ENCODE measurements at regions not wholly inside any gene's neighbourhood (a gene's known extent, or its start where the extent isn't known, plus 50 kb on each side); places are given as distances from the start of the nearest gene placed in this dataset.

DNA sequence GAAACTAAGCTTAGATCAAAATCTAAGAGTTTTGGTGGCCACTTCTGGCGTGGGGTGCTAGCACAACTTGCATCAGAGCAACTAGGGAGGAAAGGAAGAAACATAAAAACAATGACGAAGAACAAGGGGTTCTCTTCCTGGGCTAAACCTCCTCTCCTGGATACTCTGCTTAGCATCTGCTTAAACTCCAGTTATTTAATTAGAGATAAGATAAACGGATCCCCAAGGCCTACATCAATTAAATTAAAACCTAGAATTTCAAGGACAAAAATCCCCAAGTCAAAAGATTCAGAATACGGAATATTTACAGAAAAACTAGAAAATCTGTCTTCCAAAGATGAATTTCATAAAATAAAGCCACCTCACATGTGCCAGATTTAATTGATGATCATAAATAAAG lies 281.9 kb downstream of the SHOX2 start:
- DNase-seq (no peak), ATAC-seq (no peak)
- Histone ChIP-seq H3K9me3 (peaks cover 6% of the 10 kb centered on the region), H3K36me3 (ENCODE audit: low read depth) (no peaks in the 10 kb centered on the region), H3K4me3 (no peak overlapping the region), H3K4me1 (ENCODE audit: low read depth) (no peaks in the 10 kb centered on the region)
- intact Hi-C loops (cut with DNase I, micrococcal nuclease): no loop called here
- TF ChIP-seq, protein P1, sequence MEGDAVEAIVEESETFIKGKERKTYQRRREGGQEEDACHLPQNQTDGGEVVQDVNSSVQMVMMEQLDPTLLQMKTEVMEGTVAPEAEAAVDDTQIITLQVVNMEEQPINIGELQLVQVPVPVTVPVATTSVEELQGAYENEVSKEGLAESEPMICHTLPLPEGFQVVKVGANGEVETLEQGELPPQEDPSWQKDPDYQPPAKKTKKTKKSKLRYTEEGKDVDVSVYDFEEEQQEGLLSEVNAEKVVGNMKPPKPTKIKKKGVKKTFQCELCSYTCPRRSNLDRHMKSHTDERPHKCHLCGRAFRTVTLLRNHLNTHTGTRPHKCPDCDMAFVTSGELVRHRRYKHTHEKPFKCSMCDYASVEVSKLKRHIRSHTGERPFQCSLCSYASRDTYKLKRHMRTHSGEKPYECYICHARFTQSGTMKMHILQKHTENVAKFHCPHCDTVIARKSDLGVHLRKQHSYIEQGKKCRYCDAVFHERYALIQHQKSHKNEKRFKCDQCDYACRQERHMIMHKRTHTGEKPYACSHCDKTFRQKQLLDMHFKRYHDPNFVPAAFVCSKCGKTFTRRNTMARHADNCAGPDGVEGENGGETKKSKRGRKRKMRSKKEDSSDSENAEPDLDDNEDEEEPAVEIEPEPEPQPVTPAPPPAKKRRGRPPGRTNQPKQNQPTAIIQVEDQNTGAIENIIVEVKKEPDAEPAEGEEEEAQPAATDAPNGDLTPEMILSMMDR (IDR thresholded peaks at IDR 0.05): no peak

DNA sequence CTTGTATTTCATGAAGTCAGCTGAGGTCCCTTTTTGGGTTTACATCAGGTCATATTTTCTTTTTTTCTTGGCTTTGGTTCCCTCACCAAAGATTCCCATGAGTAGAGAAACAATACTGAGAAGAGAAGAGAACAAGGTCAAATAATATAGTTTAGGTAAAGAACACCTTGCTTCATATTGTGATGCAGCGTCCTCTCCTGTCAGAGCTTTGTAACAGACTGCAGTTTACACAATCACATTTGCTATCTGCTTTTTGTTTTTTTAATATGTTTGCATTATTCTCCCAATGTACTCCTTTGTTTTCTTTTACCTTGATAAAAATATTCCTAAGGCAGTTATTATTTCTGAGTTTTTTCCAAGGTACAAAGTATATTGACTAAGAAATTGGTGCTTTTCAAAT lies 283.2 kb downstream of the SHOX2 start:
- Histone ChIP-seq H3K36me3 (ENCODE audit: low read depth) (no peaks in the 10 kb centered on the region), H3K4me1 (ENCODE audit: low read depth) (no peaks in the 10 kb centered on the region), H3K9me3 (no peaks in the 10 kb centered on the region), H3K4me3 (no peak overlapping the region)
- TF ChIP-seq, protein P1 (IDR thresholded peaks at IDR 0.05): no peak
- intact Hi-C loops (cut with DNase I, micrococcal nuclease): no loop called here
- DNase-seq (no peak), ATAC-seq (no peak)

DNA sequence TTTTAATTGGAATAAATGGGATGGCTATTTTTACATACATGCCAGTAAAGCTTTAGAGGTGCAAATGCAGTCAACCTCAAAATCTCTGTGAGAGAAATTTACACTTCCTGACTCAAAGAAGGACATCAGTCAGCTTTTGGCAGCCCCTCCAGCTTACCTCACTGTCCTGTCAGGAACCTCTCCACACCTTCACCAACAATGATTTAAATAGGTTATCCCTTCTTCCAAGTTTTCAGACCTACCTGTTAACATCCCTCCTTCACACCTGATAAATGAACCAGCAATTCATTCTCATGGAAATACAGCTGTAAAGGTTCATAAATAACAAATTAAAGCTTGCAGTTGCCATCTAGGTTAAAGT lies 286.1 kb downstream of the SHOX2 start:
- H3K4me1 ChIP-seq (ENCODE audit: low read depth): no peaks in the 10 kb centered on the region
- no peaks in the 10 kb centered on the region for H3K9me3 ChIP-seq
- ATAC-seq (no peak), DNase-seq (no peak)
- TF ChIP-seq, protein P1 (IDR thresholded peaks at IDR 0.05): no peak
- intact Hi-C loops (cut with DNase I, micrococcal nuclease): no loop called here
- no peak overlapping the region for H3K4me3 ChIP-seq
- H3K36me3 ChIP-seq (ENCODE audit: low read depth): no peaks in the 10 kb centered on the region

DNA sequence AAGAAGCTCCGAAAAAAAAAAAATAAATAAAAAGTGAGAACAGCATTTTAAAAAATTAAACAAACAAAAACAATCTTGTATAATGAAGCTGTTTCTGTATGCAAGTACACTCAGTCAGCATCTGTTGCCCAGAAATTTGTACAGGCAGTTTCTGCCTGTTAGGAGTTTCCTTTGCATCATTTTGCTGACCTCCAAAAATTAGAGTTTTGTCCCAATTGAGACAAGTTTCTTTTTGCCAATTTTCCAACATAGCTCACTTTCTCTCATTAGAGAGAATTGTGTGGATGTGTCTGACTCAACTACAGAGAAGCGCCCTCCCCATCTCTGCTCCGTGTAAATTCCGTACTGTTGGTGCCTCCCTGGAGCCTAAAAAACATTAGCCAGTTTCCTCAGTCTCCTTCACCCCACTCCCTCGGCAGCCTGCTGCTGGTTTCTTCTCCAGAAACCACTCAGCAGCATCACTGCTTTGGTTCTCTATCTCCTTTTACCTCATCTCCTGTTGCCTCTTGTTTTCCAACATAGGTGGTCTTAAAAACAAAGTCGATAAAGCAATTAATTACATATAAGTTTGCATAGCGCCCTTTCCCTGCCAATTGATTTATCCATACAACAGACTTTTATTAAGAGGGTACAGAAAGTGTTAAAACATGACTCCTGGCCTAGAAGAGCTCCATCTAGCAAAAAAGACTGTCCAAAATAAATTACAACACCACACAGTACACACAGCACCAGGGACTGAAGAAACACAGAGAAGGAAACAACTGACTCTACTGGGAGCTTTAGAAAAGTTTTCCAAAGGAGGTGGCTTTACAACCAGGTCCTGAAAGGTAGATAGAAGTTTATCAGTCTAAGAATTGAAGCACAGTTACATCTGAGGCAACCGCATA lies 286.7 kb downstream of the SHOX2 start:
- intact Hi-C loops (cut with DNase I, micrococcal nuclease): no loop called here
- TF ChIP-seq, protein P1 (IDR thresholded peaks at IDR 0.05): no peak
- no peaks in the 10 kb centered on the region for H3K36me3 ChIP-seq (ENCODE audit: low read depth)
- no peak overlapping the region for H3K4me3 ChIP-seq
- ATAC-seq: no peak
- no peaks in the 10 kb centered on the region for H3K9me3 ChIP-seq
- H3K4me1 ChIP-seq (ENCODE audit: low read depth): no peaks in the 10 kb centered on the region
- no peak for DNase-seq

DNA sequence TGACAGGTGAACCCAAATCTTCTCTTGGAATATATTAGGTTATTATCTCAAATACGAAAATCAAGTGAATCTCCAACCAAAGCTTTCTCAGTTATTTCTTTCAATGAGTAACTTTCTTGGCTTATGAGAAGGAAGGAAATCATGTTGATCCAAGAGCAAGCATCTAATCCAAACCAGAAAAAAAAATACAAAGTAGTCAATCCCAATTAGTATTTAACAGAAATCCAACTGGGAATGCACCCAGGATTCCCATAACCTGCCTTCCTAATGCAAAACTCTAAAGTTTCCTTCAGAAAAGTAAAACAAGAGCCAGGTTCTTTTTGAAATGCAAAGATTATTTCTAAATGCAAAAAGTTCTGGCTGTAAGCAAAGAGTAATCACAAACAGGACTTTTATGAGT lies 289.3 kb downstream of the SHOX2 start:
- intact Hi-C loops (cut with DNase I, micrococcal nuclease): no loop called here
- H3K4me1 ChIP-seq (ENCODE audit: low read depth): no peaks in the 10 kb centered on the region
- TF ChIP-seq, protein P1 (IDR thresholded peaks at IDR 0.05): no peak
- ATAC-seq (no peak), DNase-seq (no peak)
- H3K36me3 ChIP-seq (ENCODE audit: low read depth): no peaks in the 10 kb centered on the region
- no peaks in the 10 kb centered on the region for H3K9me3 ChIP-seq
- H3K4me3 ChIP-seq: no peak overlapping the region

Data from mucosa of descending colon (tissue), 3 donors.